Kidney capillary endothelial cell (primary cell): ENCODE measurements at regions not wholly inside any gene's neighbourhood (a gene's known extent, or its start where the extent isn't known, plus 50 kb on each side); places are given as distances from the start of the nearest gene placed in this dataset.
"Not testable (repeated sequence)": the region's sequence is repeated elsewhere in the genome, so short reads cannot be mapped to it uniquely, and the experiment has no call there.

ENCODE experiments used
- DNase-seq: peaks from one replicate; pipeline ENCODE4 v3.0.0-alpha.2; 2018; ENCODE audit warnings: low spot score

GRCh38 chrX:54615109-54615508 is 85.1 kb downstream of the GNL3L start:
- no peak for DNase-seq

- no peak for DNase-seq
Measured at GRCh38 chrX:54633641-54634040, 103.6 kb downstream of the GNL3L start.

GRCh38 chrX:54639018-54639345 is 109.0 kb downstream of the GNL3L start:
- no peak for DNase-seq

GRCh38 chrX:54639346-54640102 is 109.5 kb downstream of the GNL3L start:
- peak; percentile 84 for DNase-seq

GRCh38 chrX:54640103-54640690 is 110.2 kb downstream of the GNL3L start:
- DNase-seq, result no peak

- no peak for DNase-seq
Measured at GRCh38 chrX:54640736-54641135, 110.7 kb downstream of the GNL3L start.

GRCh38 chrX:54641530-54641929 is 111.5 kb downstream of the GNL3L start:
- no peak for DNase-seq

- DNase-seq, result not testable (repeated sequence)
Measured at GRCh38 chrX:54647607-54648006, 117.6 kb downstream of the GNL3L start.

GRCh38 chrX:54659547-54659946 is 129.5 kb downstream of the GNL3L start:
- DNase-seq, result no peak

GRCh38 chrX:54675762-54676161 is 122.3 kb downstream of the ITIH6 start:
- DNase-seq, result no peak

GRCh38 chrX:54695231-54695630 is 102.8 kb downstream of the ITIH6 start:
- DNase-seq, result peak; percentile 7

- DNase-seq, result no peak
Measured at GRCh38 chrX:54695816-54696487, 102.1 kb downstream of the ITIH6 start.
